Cardiac muscle cell (in vitro differentiated cells and primary cell): ENCODE measurements at regions not wholly inside any gene's neighbourhood (a gene's known extent, or its start where the extent isn't known, plus 50 kb on each side); places are given as distances from the start of the nearest gene placed in this dataset.

ENCODE experiments used
- DNase-seq, 2 donors: peaks; one replicate each; pipeline versions ENCODE4 v3.0.0 to v3.0.0-alpha.2; 2010 to 2017; ENCODE audit warnings: low read depth in 1 of 2, low spot score in 1 of 2
- H3K27ac ChIP-seq: fragments of 200-600 bp; sonication (generic); 2 replicates; pipeline ENCODE4 v1.5.1; 2016
- H3K27me3 ChIP-seq: fragments of 200-600 bp; sonication (generic); 2 replicates; pipeline ENCODE4 v1.6.0; 2016; ENCODE audit warnings: control low read depth
- H3K36me3 ChIP-seq: fragments of 200-600 bp; sonication (generic); 2 replicates; pipeline ENCODE4 v1.5.1; 2016; ENCODE audit warnings: control low read depth
- H3K4me1 ChIP-seq: fragments of 200-600 bp; sonication (generic); 2 replicates; pipeline ENCODE4 v1.8.1; 2017; ENCODE audit warnings: low read depth, mild to moderate bottlenecking, mixed run types
- H3K4me3 ChIP-seq: fragments of 200-600 bp; sonication (generic); 2 replicates; pipeline ENCODE4 v1.5.1; 2016; ENCODE audit warnings: mild to moderate bottlenecking
- H3K9me3 ChIP-seq: fragments of 200-600 bp; sonication (generic); 2 replicates; pipeline ENCODE4 v1.5.1; 2017; ENCODE audit warnings: low read depth, mild to moderate bottlenecking, control low read depth
- TF ChIP-seq, protein P1 (sequence below): IDR thresholded peaks from 2 replicates; pipeline ENCODE4 v1.5.1; 2012; ENCODE audit warnings: low read depth, mild to moderate bottlenecking, low read length

DNA sequence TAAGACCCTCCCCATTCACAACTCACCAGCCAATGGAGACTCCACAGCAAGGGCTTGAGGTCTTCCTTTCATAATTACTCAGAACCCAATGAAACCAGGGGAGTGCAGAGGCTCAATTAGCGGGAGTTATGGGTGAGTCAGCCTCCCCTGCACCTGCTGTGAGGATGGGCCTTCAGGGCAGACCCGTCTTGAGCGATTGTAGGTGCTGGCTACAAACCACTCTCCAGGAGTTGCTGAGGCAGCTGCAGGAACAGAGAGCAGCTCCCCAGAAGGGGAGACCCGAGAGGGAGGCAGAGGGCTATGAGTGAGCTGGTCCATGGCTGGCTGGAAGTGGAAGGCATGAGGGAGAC is 58.5 kb upstream of the SORCS3 start:
- Histone ChIP-seq H3K4me1 (no peaks in the 10 kb centered on the region), H3K4me3 (no peak overlapping the region), H3K27me3 (no peaks in the 10 kb centered on the region), H3K27ac (no peak overlapping the region), H3K36me3 (no peaks in the 10 kb centered on the region), H3K9me3 (no peaks in the 10 kb centered on the region)
- TF ChIP-seq, protein P1, sequence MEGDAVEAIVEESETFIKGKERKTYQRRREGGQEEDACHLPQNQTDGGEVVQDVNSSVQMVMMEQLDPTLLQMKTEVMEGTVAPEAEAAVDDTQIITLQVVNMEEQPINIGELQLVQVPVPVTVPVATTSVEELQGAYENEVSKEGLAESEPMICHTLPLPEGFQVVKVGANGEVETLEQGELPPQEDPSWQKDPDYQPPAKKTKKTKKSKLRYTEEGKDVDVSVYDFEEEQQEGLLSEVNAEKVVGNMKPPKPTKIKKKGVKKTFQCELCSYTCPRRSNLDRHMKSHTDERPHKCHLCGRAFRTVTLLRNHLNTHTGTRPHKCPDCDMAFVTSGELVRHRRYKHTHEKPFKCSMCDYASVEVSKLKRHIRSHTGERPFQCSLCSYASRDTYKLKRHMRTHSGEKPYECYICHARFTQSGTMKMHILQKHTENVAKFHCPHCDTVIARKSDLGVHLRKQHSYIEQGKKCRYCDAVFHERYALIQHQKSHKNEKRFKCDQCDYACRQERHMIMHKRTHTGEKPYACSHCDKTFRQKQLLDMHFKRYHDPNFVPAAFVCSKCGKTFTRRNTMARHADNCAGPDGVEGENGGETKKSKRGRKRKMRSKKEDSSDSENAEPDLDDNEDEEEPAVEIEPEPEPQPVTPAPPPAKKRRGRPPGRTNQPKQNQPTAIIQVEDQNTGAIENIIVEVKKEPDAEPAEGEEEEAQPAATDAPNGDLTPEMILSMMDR: no peak
- DNase-seq: no peak

DNA sequence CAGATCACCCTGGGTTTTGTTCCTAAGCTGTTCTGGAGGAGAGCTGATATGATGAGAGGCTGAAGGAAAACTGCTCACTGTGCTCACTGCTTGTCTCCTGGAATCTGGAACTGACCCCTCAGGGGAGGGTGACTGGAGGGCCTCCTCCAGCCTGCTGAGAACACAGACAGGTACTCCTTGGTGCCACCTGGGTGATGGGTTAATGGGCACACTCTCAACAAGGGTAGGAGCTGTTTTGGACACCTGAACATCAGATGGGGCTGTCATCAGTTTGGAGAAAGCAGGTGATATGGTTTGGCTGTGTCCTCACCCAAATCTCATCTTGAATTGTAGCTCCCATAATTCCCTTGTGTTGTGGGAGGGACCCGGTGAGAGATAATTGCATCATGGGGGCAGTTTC is 58.1 kb upstream of the SORCS3 start:
- Histone ChIP-seq H3K27me3 (no peaks in the 10 kb centered on the region), H3K4me1 (peaks cover 3% of the 10 kb centered on the region), H3K9me3 (no peaks in the 10 kb centered on the region), H3K4me3 (no peak overlapping the region), H3K36me3 (no peaks in the 10 kb centered on the region), H3K27ac (no peak overlapping the region)
- TF ChIP-seq, protein P1: no peak
- no peak for DNase-seq

DNA sequence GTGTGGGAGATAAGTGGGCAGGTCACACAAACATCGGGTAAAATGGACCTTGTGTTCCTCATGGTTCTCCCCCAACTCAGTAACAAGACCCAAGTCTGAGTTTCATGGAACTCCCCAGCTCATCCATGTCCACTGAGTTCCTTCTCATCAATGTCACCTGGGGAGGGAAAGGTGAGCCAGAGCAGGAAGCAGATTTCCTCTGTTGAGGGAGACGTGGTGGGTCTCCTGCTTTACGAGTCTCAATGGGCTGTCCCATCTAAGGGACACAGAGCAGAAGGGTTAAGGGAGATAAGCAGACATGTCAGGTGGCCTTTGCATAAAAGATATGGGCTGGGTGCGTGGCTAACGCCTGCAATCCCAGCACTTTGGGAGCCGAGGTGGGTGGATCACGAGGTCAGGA is 56.5 kb upstream of the SORCS3 start:
- DNase-seq: no peak
- Histone ChIP-seq H3K27me3 (no peaks in the 10 kb centered on the region), H3K9me3 (no peaks in the 10 kb centered on the region), H3K4me1 (peaks cover 3% of the 10 kb centered on the region), H3K4me3 (no peak overlapping the region), H3K27ac (no peak overlapping the region), H3K36me3 (no peaks in the 10 kb centered on the region)
- TF ChIP-seq, protein P1: no peak

DNA sequence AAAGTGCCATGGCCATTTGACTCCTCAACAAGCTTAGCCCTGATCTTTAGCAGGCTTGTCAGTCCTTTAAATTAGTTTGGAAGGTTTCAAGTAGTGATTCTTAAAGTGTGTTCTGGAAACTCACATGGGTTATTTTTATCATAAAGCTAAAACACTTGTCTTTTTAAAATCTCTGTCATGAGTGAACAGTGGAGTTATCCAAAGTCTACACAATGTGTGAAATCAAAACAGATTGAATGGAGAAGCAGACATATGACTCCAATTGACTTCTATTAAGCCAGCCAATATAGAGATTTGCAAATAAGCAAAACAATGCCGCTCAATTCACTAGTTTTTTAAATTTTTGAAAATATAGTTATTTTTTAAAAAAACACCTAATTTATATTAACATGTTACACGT is 53.3 kb upstream of the SORCS3 start:
- H3K4me1 ChIP-seq: peaks cover 3% of the 10 kb centered on the region
- H3K36me3 ChIP-seq: no peaks in the 10 kb centered on the region
- H3K9me3 ChIP-seq: no peaks in the 10 kb centered on the region
- DNase-seq: no peak
- no peak overlapping the region for H3K4me3 ChIP-seq
- no peaks in the 10 kb centered on the region for H3K27me3 ChIP-seq
- TF ChIP-seq, protein P1: no peak
- no peak overlapping the region for H3K27ac ChIP-seq

DNA sequence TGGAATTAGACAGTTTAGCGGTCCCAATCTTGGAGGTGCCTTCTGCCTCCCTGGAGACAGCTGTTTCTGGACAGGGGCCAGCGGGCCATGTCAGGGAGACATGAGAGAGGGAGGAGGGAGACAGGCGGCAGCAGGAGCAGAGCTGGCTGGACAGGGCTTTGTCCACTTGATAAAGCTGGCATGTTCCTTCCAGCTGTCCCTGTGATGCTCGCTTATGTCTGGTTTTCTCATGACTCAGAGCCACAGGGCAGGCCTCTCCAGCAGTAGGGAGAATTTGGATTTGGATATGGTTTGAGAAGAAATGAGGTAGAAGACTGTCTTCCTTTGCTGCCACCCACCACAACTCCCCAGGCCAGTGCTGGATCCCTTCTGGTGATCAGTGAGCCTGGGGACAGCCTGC is 51.7 kb upstream of the SORCS3 start:
- TF ChIP-seq, protein P1: no peak
- Histone ChIP-seq H3K4me3 (no peak overlapping the region), H3K4me1 (peaks cover 3% of the 10 kb centered on the region), H3K36me3 (no peaks in the 10 kb centered on the region), H3K27ac (no peak overlapping the region), H3K9me3 (no peaks in the 10 kb centered on the region), H3K27me3 (no peaks in the 10 kb centered on the region)
- DNase-seq: peak; percentile 5 to 34

DNA sequence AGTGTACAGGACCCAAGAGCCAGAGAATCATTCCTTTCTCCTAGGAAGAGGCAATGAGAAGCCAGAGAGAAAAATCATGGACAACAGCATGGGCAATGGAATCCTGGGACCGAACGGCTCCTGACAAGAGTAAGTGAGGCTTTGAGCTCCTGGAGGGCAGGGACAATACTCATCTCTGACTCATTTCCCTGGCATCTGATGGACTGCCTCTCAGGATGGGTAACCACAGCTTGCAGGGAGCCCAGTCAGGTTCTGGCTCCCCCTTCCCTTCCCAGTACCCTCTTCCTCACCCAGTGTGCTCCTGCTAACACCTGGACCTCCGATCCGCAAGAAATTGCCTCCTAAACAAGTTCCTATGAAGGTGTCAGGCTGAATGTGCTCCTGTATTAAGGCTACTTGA is 51.2 kb upstream of the SORCS3 start:
- peak in 1 of 2 donors; percentile 21 for DNase-seq
- Histone ChIP-seq H3K4me3 (no peak overlapping the region), H3K27me3 (no peaks in the 10 kb centered on the region), H3K9me3 (no peaks in the 10 kb centered on the region), H3K36me3 (no peaks in the 10 kb centered on the region), H3K27ac (no peak overlapping the region), H3K4me1 (peaks cover 3% of the 10 kb centered on the region)
- TF ChIP-seq, protein P1: no peak
